NCI-H2227 (cell line): ENCODE measurements at regions not wholly inside any gene's neighbourhood (a gene's known extent, or its start where the extent isn't known, plus 50 kb on each side); places are given as distances from the start of the nearest gene placed in this dataset.

ENCODE experiments used
- DNase-seq: peaks from one replicate; lab custom pipeline; 2025; ENCODE audit not compliant: unreplicated experiment; lab: John Stamatoyannopoulos, UW

DNA sequence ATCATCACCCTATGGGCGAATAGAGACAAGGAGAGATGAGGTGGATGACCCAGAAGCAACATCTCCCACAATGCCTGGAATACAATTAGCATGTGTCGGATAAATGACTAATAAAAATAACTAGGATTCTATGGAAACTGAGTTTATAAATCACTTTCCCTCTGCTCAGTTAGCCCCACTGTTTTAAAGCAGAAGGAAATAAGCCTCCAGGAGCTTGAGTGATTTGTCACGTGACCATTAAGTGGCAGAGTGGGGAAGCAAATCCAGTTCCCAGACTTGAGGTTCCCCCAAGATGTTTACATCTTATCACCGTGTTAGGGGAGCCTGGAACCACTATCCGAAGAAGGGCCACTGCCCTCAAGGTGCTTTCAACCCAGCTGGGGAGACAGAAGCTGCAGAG, 136.5 kb upstream of the CCND2 start:
- no peak for DNase-seq

DNA sequence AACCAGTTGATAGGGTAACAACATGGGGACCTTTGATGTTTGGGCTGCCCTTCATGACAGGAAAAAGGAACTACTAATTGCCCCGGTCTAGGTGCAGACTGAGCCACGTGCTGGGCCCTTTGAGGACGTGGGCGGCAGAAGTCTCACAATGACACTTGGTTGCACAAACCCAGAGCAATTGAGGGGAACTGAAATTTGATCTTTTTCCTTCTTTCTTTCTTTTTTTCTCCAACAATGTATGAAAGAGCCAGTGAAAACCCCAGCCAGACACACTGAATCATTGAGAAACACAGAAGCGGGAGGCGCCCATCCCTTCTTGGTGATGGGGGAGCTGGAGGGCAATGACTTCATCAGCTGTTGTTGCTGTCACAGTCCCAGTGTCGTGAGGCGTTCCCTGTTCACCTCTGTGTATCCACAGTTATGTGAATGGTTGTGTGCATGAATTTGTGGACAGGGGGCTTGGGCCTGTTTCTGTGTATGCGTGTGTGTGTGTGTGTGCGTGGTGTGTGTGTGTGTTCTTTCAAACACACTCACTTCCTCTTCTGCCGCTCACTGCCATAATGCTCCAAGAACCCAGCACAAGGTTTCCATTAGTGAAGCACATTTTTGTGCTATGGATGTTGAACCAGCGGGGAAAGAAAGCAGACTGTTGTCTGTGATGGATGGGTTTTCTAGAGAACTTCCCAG, 137.5 kb upstream of the CCND2 start:
- no peak for DNase-seq

DNA sequence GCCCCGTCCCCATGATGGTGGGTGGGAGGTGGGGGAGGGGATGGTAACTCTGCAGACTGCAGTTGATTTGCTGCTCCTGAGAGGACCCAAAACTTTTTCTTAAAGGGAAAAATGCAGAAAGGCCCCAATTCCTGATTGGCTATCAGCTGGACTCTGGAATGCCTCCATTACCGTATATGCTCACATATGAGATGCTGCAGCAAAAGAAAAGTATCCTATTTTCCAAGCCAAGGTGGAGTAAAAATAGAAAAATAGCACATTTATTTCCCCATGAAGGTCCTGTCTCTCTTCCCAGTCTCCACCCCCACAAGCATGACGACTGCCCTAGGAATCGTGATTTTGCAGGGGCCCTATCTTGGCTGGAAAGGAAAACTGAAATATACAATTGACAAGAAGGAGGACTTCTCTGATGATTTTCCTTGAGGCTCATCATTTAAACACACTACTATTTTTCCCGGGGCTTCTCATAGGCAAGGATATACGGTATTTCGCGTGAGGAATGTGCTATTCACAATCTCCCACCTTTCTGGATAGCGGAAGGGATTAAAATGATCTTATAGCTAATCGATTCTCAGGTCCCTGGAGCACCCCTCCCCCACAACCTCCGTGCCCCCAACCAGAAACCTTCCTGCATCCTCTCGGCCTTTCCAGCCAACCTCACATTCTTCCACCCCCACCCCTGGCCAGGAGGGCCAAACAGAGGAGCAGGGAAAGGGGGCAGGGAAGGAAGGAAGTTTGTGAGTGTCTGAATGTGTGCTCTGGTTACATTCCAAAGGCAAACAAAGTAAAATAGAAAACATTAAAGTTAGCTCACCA, 138.9 kb upstream of the CCND2 start:
- no peak for DNase-seq

GRCh38 chr12:4133636-4134447, 139.7 kb upstream of the CCND2 start:
- no peak for DNase-seq

- DNase-seq = no peak
Observed at GRCh38 chr12:4133029-4133428, 140.5 kb upstream of the CCND2 start.

- DNase-seq = no peak
Observed at GRCh38 chr12:4121506-4122020, 152.0 kb upstream of the CCND2 start.

- DNase-seq = no peak
Observed at GRCh38 chr12:4120316-4120917, 153.1 kb upstream of the CCND2 start.

DNA sequence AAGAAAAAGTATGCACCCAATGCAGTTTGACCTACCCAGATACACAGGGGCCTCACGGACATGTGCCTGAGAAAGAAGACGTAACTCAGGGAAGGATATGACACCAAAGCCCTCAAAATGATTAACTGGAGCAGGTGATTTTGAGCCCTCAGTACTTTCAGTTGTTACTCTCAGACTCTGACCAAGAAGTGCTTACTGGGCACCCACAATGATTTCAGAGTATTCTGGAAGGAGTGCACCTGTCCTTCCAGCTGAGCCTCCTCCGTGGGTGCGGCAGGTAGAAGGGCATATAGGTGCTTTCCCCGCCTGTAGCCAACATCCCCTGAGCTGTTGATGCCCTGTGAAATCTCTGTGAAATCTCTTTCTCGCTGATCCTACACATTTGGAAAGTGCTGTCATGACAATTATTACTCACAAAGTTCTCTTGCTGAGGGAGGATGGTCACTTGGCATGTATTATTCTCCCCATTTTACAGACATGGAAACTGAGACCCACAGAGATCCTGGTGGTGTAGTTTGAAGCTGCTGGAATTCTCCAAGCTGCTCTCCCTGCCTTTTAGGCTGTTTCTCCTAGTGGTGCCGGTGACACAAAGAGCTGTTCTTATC, 154.3 kb upstream of the CCND2 start:
- DNase-seq = no peak

DNA sequence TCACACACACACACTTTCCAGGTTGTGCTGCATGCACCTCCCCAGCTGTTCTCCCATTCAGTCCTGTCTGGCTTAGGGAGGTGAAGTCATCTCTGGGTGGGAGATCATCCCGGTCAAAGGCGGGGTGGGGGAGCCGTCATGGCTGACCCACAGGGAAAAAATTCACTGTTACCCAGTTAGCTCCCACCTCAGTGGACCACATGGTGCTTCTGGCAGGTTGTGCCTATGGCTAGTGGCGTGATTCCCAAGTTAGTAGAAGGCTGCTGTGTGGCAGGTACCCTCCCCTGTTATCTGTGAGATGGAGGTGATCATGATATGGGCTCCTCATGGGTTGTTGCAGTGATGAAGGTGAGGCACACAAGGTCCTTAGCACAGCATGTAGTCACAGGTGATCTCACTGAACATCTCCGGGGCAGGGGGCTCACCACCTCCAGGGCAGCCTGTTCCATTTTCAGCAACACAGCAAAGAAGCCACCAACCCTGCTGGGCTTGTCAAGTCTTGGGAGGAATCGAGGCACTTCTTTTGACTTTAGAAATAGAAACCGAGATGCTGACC, 154.9 kb upstream of the CCND2 start:
- no peak for DNase-seq

- no peak for DNase-seq
Observed at GRCh38 chr12:4118017-4118510, 155.5 kb upstream of the CCND2 start.

DNA sequence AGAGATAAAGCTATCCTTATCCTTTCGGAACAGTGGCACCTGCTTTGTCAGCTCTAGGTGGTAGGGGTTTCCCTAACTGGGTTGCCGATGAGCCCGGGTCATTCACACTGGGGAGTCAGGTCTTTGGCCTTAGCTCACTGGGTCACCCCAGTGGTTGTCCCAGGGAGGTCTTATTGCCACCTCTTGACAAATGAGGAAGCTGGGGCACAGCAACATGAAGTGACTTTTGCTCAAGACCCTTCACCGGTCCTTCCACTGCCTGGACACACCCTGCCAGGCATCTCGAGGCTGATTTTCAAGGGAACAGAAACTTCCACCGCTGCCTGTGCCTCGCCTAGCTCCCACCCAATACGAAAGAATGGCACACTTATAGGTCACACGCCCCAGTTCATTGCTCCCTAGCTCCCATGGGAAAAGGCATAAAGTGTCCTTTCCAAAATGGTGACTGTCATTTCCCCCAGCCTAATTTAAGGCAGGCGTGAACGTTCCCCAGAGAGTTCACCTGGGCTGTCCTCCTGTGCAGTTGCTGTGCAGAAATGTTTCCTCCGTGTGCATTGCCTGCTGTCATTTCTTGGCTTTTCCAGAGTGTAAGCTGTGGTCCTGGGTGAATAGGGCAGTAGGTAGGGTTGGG, 156.1 kb upstream of the CCND2 start:
- DNase-seq = no peak

- no peak for DNase-seq
Observed at GRCh38 chr12:4116251-4117111, 157.1 kb upstream of the CCND2 start.

DNA sequence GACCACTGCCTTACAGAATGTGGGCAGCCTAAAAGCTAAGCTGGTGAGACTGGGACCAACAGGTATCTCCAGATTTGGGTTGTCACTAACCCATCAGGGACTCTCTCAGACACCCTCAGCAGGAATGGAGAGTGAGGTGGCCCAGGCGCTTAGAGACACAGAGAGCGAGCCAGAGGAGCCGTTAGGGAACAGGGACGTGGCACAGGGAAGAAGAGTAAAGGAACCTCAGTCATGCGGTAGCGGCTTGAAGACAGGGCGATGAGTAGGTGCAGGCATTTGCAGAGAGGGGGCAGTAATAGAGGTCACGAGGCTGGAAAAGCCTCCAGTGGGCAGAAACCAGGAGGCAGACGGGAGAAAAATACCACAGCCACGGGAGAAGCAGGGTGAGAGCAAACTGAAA, 158.0 kb upstream of the CCND2 start:
- DNase-seq = no peak

DNA sequence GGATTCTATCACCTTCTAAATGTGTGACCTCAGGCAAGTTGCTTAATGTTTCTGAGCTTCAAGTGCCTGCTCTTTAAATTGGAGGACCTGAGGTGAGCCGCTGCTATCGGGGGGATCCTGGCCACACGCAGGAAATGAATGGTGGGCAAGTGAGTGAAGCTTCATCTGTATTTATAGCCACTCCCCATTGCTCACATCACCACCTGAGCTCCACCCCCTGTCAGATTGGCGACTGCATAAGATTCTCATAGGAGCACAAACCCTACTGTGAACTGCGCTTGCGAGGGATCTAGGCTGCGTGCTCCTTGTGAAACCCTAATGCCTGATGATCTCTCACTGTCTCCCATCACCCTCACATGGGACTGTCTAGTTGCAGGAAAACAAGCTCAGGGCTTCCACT, 158.6 kb upstream of the CCND2 start:
- DNase-seq = no peak

DNA sequence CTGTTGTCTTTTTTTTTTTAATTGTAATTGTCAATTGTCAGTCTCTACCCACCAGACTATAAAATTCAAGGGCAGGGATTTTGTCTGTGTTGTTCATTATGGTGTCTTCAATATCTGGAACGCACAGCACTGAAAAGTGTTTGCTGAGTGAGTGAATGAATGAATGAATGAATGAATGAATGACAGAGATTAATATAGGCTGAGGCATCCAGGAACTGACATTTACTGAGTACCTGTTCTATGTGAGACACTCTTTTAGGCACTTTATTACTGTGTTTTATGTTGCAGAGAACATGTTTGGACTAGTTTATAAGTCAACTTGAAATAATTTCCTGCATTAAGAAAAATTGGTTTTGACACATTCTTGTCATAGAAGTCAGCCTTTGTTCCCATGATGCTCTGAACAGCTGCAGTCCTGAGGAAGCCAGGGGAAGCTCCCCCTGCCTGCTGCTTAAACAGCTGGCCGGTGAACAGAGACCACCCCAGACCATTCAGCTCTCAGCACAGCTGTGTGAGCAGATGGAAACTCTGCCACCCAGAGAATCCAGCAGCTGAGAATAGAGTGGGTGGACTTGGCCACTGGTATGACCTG, 160.7 kb upstream of the CCND2 start:
- no peak for DNase-seq

DNA sequence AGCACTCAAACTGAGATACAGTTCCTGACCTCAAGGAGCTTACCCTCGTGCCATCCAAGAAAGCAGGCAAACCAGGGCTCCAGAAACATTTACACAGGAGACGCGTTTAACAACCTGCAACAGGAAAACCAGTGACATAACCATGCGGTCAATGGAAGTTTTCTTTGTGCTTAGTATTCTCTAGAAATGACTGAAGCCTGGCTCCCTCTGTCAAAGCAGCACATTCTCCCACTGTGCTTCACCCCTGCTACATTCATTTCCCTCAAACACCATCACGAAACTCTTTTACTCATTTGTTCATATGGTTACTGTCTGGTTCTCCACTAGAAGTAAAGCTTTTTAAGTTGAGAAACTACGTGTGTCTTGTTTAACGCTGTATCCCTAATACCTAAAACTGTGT, 161.3 kb upstream of the CCND2 start:
- DNase-seq = no peak

DNA sequence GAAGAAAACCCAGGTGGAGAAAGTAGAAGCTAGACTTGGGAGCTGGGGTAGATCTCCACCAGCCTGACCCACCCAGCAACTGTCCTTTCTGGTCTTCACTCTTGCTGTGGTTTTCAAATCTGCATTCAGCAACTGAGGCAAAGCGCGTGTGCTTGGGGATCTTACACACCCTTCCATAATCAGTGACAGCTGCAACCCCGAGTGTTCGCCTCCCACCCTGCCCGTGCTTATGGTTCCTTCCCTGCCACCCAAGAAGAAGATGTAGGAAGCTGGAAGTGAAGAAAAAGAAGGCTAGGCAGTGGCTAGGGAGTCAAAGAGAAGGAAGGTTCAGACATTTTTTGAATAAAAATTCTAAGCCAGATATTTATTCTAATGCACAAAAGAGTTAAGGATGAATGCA, 162.6 kb upstream of the CCND2 start:
- DNase-seq = no peak

DNA sequence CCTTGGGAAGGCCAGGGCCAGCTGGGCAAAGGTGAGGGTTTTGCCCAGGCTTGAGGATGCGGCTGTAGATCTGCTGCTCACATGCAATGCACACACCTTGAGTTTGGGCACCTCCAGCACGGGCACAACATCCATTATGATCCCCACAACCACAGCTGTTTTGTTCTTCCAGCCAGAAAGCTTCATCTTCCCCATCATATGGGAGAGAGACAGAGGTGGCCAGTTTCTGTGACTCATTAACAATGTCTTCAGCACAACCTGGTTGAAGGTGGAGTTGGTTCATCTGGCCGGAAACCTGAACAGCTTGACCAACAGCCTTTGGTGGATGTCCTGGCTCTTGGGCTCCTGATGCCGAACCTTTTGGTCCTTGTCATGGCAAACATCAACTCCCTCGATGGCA, 163.7 kb upstream of the CCND2 start:
- no peak for DNase-seq
